Left lung (tissue), 4 donors: ENCODE measurements at regions not wholly inside any gene's neighbourhood (a gene's known extent, or its start where the extent isn't known, plus 50 kb on each side); places are given as distances from the start of the nearest gene placed in this dataset.

Source experiments
- ATAC-seq: fragments of 200-7000 bp; cut with Tn5 transposase; one replicate; pipeline ENCODE4 v1.9.1; 2020; ENCODE audit warnings: moderate library complexity
- DNase-seq, 4 donors: peaks; one replicate each; pipeline ENCODE4 v3.0.0-alpha.2; 2013 to 2020
- H3K27ac ChIP-seq, 2 donors: fragments of 200-600 bp; sonication (generic) in 1 of 2; one replicate each; pipeline versions ENCODE4 v1.5.0 to v1.8.0; 2020 to 2021
- H3K27me3 ChIP-seq, 2 donors: fragments of 200-600 bp; sonication (generic) in 1 of 2; one replicate each; pipeline versions ENCODE4 v1.5.0 to v1.8.0; 2020 to 2021
- H3K36me3 ChIP-seq, 2 donors: fragments of 200-600 bp; sonication (generic) in 1 of 2; one replicate each; pipeline versions ENCODE4 v1.5.0 to v1.8.0; 2020 to 2021
- H3K4me1 ChIP-seq, 2 donors: fragments of 200-600 bp; one replicate each; pipeline ENCODE4 v1.8.0; 2021
- H3K4me3 ChIP-seq, 2 donors: fragments of 200-600 bp; sonication (generic) in 1 of 2; one replicate each; pipeline versions ENCODE4 v1.5.0 to v1.8.0; 2020 to 2021; ENCODE audit warnings: mild to moderate bottlenecking in 1 of 2
- H3K9me3 ChIP-seq, 2 donors: fragments of 200-600 bp; sonication (generic) in 1 of 2; one replicate each; pipeline versions ENCODE4 v1.5.0 to v1.8.0; 2020 to 2021
- CTCF ChIP-seq, 2 donors: fragments of 200-600 bp; sonication (generic) in 1 of 2; IDR thresholded peaks; one replicate each; pipeline versions ENCODE4 v1.5.0 to v1.8.0; 2021; ENCODE audit warnings: antibody characterized with exemption in 2 of 2
- intact Hi-C, 2 donors: fragments of 100-400 bp; cut with DNase I; formaldehyde crosslinking; loops; one replicate each; pipeline versions ENCODE4 v1.11.2 to v1.14.2; 2022
- donor health status: DM: no; HTN: yes; CAD: no.
- donor health status: DM: no; HTN: no; CAD: no.

GRCh38 chr11:119889111-119889510, 160.1 kb upstream of the NECTIN1 start:
- H3K4me3 ChIP-seq = no peak overlapping the region
- DNase-seq (no peak), ATAC-seq (no peak)
- H3K4me1 ChIP-seq = no peaks in the 10 kb centered on the region
- no peaks in the 10 kb centered on the region for H3K36me3 ChIP-seq
- H3K27ac ChIP-seq = no peak overlapping the region
- TF ChIP-seq CTCF (IDR thresholded peaks at IDR 0.05) = no peak
- H3K9me3 ChIP-seq = no peaks in the 10 kb centered on the region
- peaks cover 0 to 67% of the 10 kb centered on the region in 2 donors for H3K27me3 ChIP-seq
- intact Hi-C loops = no loop called here

GRCh38 chr11:119888119-119888518, 159.1 kb upstream of the NECTIN1 start:
- Histone ChIP-seq H3K4me3 (no peak overlapping the region), H3K27ac (no peak overlapping the region), H3K27me3 (peaks cover 0 to 65% of the 10 kb centered on the region in 2 donors), H3K36me3 (no peaks in the 10 kb centered on the region), H3K9me3 (no peaks in the 10 kb centered on the region), H3K4me1 (no peaks in the 10 kb centered on the region)
- DNase-seq (no peak), ATAC-seq (no peak)
- TF ChIP-seq CTCF (IDR thresholded peaks at IDR 0.05) = no peak
- intact Hi-C loops = no loop called here

GRCh38 chr11:119886667-119887230, 157.7 kb upstream of the NECTIN1 start:
- intact Hi-C loops = no loop called here

GRCh38 chr11:119885861-119886567, 157.0 kb upstream of the NECTIN1 start:
- Histone ChIP-seq H3K4me3 (no peak overlapping the region), H3K36me3 (no peaks in the 10 kb centered on the region), H3K27me3 (peaks cover 0 to 53% of the 10 kb centered on the region in 2 donors), H3K4me1 (no peaks in the 10 kb centered on the region), H3K27ac (no peak overlapping the region), H3K9me3 (no peaks in the 10 kb centered on the region)
- no peak for DNase-seq
- intact Hi-C loops = no loop called here
- TF ChIP-seq CTCF (IDR thresholded peaks at IDR 0.05) = no peak
- ATAC-seq = no peak

More at GRCh38 chr11:119886667-119887230, 157.7 kb upstream of the NECTIN1 start:
- H3K27ac ChIP-seq = no peak overlapping the region
- TF ChIP-seq CTCF (IDR thresholded peaks at IDR 0.05) = no peak
- no peak for ATAC-seq
- H3K4me1 ChIP-seq = no peaks in the 10 kb centered on the region
- no peaks in the 10 kb centered on the region for H3K36me3 ChIP-seq
- H3K27me3 ChIP-seq = peaks cover 0 to 60% of the 10 kb centered on the region in 2 donors
- no peak for DNase-seq
- H3K4me3 ChIP-seq = no peak overlapping the region
- H3K9me3 ChIP-seq = no peaks in the 10 kb centered on the region

GRCh38 chr11:119885067-119885466, 156.1 kb upstream of the NECTIN1 start:
- DNase-seq = no peak
- Histone ChIP-seq H3K4me1 (no peaks in the 10 kb centered on the region), H3K4me3 (no peak overlapping the region), H3K27me3 (peaks cover 0 to 55% of the 10 kb centered on the region in 2 donors), H3K9me3 (no peaks in the 10 kb centered on the region), H3K27ac (no peak overlapping the region), H3K36me3 (no peaks in the 10 kb centered on the region)
- intact Hi-C loops = no loop called here
- no peak for ATAC-seq
- no peak for TF ChIP-seq CTCF (IDR thresholded peaks at IDR 0.05)
